NOMO-1 treated with dmso at 0.1 percent for 144 hours (cell line): ENCODE measurements at regions not wholly inside any gene's neighbourhood (a gene's known extent, or its start where the extent isn't known, plus 50 kb on each side); places are given as distances from the start of the nearest gene placed in this dataset.

Source experiments
- DNase-seq: peaks from one replicate; lab custom pipeline; 2025; ENCODE audit not compliant: unreplicated experiment; lab: John Stamatoyannopoulos, UW

- DNase-seq, result peak; percentile 28
Measured at GRCh38 chr20:6265204-6265904, 142.5 kb upstream of the FERMT1 start.

GRCh38 chr20:6253396-6253795 lies 130.6 kb upstream of the FERMT1 start:
- DNase-seq, result no peak

GRCh38 chr20:6245436-6245835 lies 122.6 kb upstream of the FERMT1 start:
- no peak for DNase-seq

GRCh38 chr20:6241591-6241990 lies 118.8 kb upstream of the FERMT1 start:
- no peak for DNase-seq

GRCh38 chr20:6240059-6240458 lies 117.2 kb upstream of the FERMT1 start:
- no peak for DNase-seq

- no peak for DNase-seq
Measured at GRCh38 chr20:6238421-6238820, 115.6 kb upstream of the FERMT1 start.

GRCh38 chr20:6235510-6235909 lies 112.7 kb upstream of the FERMT1 start:
- no peak for DNase-seq

GRCh38 chr20:6232436-6232835 lies 109.6 kb upstream of the FERMT1 start:
- DNase-seq, result no peak

- no peak for DNase-seq
Measured at GRCh38 chr20:6231556-6231955, 108.7 kb upstream of the FERMT1 start.

- DNase-seq, result no peak
Measured at GRCh38 chr20:6228302-6228843, 105.5 kb upstream of the FERMT1 start.

- no peak for DNase-seq
Measured at GRCh38 chr20:6213311-6213710, 90.5 kb upstream of the FERMT1 start.

GRCh38 chr20:6212903-6213302 lies 90.1 kb upstream of the FERMT1 start:
- no peak for DNase-seq

GRCh38 chr20:6209093-6209492 lies 86.3 kb upstream of the FERMT1 start:
- DNase-seq, result no peak

- DNase-seq, result no peak
Measured at GRCh38 chr20:6200092-6200491, 77.3 kb upstream of the FERMT1 start.

- no peak for DNase-seq
Measured at GRCh38 chr20:6185268-6185667, 62.4 kb upstream of the FERMT1 start.

- no peak for DNase-seq
Measured at GRCh38 chr20:6184086-6184485, 61.3 kb upstream of the FERMT1 start.

- DNase-seq, result no peak
Measured at GRCh38 chr20:6180531-6180930, 57.7 kb upstream of the FERMT1 start.

- DNase-seq, result peak; percentile 9
Measured at GRCh38 chr20:6178537-6178936, 55.7 kb upstream of the FERMT1 start.

GRCh38 chr20:6173481-6173880 lies 50.7 kb upstream of the FERMT1 start:
- DNase-seq, result no peak
